Right lobe of liver (tissue), 6 donors: ENCODE measurements at regions not wholly inside any gene's neighbourhood (a gene's known extent, or its start where the extent isn't known, plus 50 kb on each side); places are given as distances from the start of the nearest gene placed in this dataset.

ENCODE experiments used
- ATAC-seq, 4 donors: fragments of 200-7000 bp; cut with Tn5 transposase; one replicate each; pipeline ENCODE4 v1.9.1; 2020; ENCODE audit warnings: mild to moderate bottlenecking in 4 of 4, moderate library complexity in 4 of 4
- DNase-seq, 3 donors: peaks; one replicate each; pipeline ENCODE4 v3.0.0-alpha.2; 2020
- H3K27ac ChIP-seq, 3 donors: fragments of 200-600 bp; one replicate each; pipeline ENCODE4 v1.8.0; 2022
- H3K27me3 ChIP-seq, 2 donors: fragments of 200-600 bp; one replicate each; pipeline ENCODE4 v1.8.0; 2022
- H3K36me3 ChIP-seq, 4 donors: fragments of 200-600 bp; sonication (generic) in 1 of 4; one replicate each; pipeline versions ENCODE4 v1.5.1 to v1.8.0; 2017 to 2022; ENCODE audit warnings: control low read depth in 1 of 4
- H3K4me1 ChIP-seq, 4 donors: fragments of 200-600 bp; sonication (generic) in 1 of 4; one replicate each; pipeline versions ENCODE4 v1.5.1 to v1.8.0; 2017 to 2022; ENCODE audit warnings: control low read depth in 1 of 4
- H3K4me3 ChIP-seq, 3 donors: fragments of 200-600 bp; one replicate each; pipeline ENCODE4 v1.8.0; 2022
- H3K9me3 ChIP-seq, 4 donors: fragments of 200-600 bp; sonication (generic) in 1 of 4; one replicate each; pipeline versions ENCODE4 v1.5.1 to v1.8.0; 2017 to 2022; ENCODE audit warnings: control low read depth in 1 of 4
- POLR2A ChIP-seq: fragments of 450-650 bp; IDR thresholded peaks from one replicate; pipeline ENCODE4 v1.6.1; 2017; ENCODE audit warnings: antibody characterized with exemption, mild to moderate bottlenecking
- WGBS: methylation state at CpG from one replicate; pipeline ENCODE4 v1.1.6; 2018; ENCODE audit warnings: low coverage, low lambda C conversion rate; ENCODE audit not compliant: insufficient coverage; ENCODE audit errors: missing lambda C conversion rate; 5-methylcytosine and 5-hydroxymethylcytosine counted together
- intact Hi-C, 2 donors: fragments of 100-400 bp; cut with DNase I; formaldehyde crosslinking; loops; one replicate each; pipeline versions ENCODE4 v1.11.2 to v1.14.1; 2022
- TF ChIP-seq, protein P1 (sequence below), 4 donors: fragments of 200-600 bp in 3 of 4; fragments of 450-650 bp in 1 of 4; IDR thresholded peaks; one replicate each; pipeline versions ENCODE4 v1.5.1 to v1.8.0; 2016 to 2022; ENCODE audit warnings: antibody characterized with exemption in 4 of 4, mild to moderate bottlenecking in 2 of 4
- donor health status: DM: no; HTN: yes; CAD: no.
- donor health status: DM: no; HTN: no; CAD: no.
- donor health status: DM: no; HTN: no; CAD: no.
- donor health status: DM: no; HTN: yes; CAD: no.
- donor health status: DM: no; HTN: yes; CAD: no.

GRCh38 chrX:119337201-119337600 is 61.9 kb upstream of the SLC25A43 start:
- Histone ChIP-seq H3K9me3 (no peaks in the 10 kb centered on the region), H3K27me3 (no peaks in the 10 kb centered on the region), H3K4me3 (no peak overlapping the region), H3K4me1 (no peaks in the 10 kb centered on the region), H3K27ac (no peak overlapping the region), H3K36me3 (no peaks in the 10 kb centered on the region)
- no peak for ATAC-seq
- DNase-seq, result no peak
- WGBS, result 42% methylated on average over 4 of the region's 4 CpGs
- intact Hi-C loops, result no loop called here
- TF ChIP-seq, protein P1, sequence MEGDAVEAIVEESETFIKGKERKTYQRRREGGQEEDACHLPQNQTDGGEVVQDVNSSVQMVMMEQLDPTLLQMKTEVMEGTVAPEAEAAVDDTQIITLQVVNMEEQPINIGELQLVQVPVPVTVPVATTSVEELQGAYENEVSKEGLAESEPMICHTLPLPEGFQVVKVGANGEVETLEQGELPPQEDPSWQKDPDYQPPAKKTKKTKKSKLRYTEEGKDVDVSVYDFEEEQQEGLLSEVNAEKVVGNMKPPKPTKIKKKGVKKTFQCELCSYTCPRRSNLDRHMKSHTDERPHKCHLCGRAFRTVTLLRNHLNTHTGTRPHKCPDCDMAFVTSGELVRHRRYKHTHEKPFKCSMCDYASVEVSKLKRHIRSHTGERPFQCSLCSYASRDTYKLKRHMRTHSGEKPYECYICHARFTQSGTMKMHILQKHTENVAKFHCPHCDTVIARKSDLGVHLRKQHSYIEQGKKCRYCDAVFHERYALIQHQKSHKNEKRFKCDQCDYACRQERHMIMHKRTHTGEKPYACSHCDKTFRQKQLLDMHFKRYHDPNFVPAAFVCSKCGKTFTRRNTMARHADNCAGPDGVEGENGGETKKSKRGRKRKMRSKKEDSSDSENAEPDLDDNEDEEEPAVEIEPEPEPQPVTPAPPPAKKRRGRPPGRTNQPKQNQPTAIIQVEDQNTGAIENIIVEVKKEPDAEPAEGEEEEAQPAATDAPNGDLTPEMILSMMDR (IDR thresholded peaks at IDR 0.05), result no peak
- no peak for TF ChIP-seq POLR2A

DNA sequence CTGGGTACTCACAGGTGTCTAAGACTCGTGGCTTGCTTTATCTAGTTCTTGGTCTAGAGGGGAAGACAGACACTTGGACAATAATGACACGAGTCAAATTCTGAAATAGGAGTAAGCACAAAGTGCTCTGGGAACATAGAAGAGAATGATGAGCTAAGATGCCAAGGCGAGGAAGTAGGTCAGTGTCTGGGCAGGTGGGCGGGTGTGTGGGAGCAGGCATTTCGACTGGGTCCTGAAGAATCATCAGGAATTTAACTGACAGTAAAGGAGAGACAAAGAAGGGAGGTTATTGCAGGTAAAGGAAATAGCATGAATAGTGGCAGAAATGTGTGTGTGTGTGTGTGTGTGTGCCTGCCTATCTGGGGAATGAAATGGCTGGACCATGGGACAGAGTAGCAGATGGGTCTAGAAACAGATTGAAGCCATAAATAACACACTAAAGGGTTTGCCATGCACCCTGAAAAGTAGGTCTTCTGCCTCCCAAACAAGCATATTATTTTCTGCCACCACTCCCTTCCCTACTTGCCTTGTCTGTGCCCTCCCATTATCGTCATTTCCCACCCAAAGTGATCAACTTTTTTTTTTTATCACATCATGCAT is 58.4 kb upstream of the SLC25A43 start:
- no peak overlapping the region for H3K4me3 ChIP-seq
- WGBS, result 59% methylated on average over 6 of the region's 6 CpGs
- intact Hi-C loops, result no loop called here
- H3K36me3 ChIP-seq, result no peaks in the 10 kb centered on the region
- ATAC-seq (no peak), DNase-seq (no peak)
- no peaks in the 10 kb centered on the region for H3K9me3 ChIP-seq
- no peaks in the 10 kb centered on the region for H3K4me1 ChIP-seq
- TF ChIP-seq, protein P1 (IDR thresholded peaks at IDR 0.05), result no peak
- TF ChIP-seq POLR2A, result no peak
- no peaks in the 10 kb centered on the region for H3K27me3 ChIP-seq
- no peak overlapping the region for H3K27ac ChIP-seq

GRCh38 chrX:119343856-119344255 is 55.3 kb upstream of the SLC25A43 start:
- Histone ChIP-seq H3K9me3 (no peaks in the 10 kb centered on the region), H3K4me3 (no peak overlapping the region), H3K27ac (no peak overlapping the region), H3K27me3 (no peaks in the 10 kb centered on the region), H3K36me3 (no peaks in the 10 kb centered on the region), H3K4me1 (no peaks in the 10 kb centered on the region)
- ATAC-seq, result peak in 1 of 4 donors; percentile 38
- no peak for DNase-seq
- no peak for TF ChIP-seq POLR2A
- TF ChIP-seq, protein P1 (IDR thresholded peaks at IDR 0.05), result no peak
- intact Hi-C loops, result no loop called here
